KMS-11 (cell line): ENCODE measurements at regions not wholly inside any gene's neighbourhood (a gene's known extent, or its start where the extent isn't known, plus 50 kb on each side); places are given as distances from the start of the nearest gene placed in this dataset.

Experiments used
- H2AFZ ChIP-seq: fragments of 200-600 bp; sonication (generic); 2 replicates; pipeline ENCODE4 v1.6.1; 2016; ENCODE audit warnings: antibody characterized with exemption, mixed run types, low read depth
- H3K27ac ChIP-seq: fragments of 200-600 bp; sonication (generic); 2 replicates; pipeline ENCODE4 v1.6.1; 2016; ENCODE audit warnings: mild to moderate bottlenecking, mixed run types
- H3K27me3 ChIP-seq: fragments of 200-600 bp; sonication (generic); 2 replicates; pipeline ENCODE4 v1.6.1; 2017; ENCODE audit warnings: mild to moderate bottlenecking, low read depth, mixed run types, moderate library complexity; ENCODE audit not compliant: insufficient read depth
- H3K36me3 ChIP-seq: fragments of 200-600 bp; sonication (generic); 2 replicates; pipeline ENCODE4 v1.6.1; 2017; ENCODE audit warnings: mild to moderate bottlenecking, mixed run types; ENCODE audit not compliant: insufficient read depth
- H3K4me1 ChIP-seq: fragments of 200-600 bp; sonication (generic); 2 replicates; pipeline ENCODE4 v1.6.1; 2016; ENCODE audit warnings: mild to moderate bottlenecking, low read depth, mixed run types; ENCODE audit not compliant: poor library complexity, severe bottlenecking
- H3K4me2 ChIP-seq: fragments of 200-600 bp; sonication (generic); 2 replicates; pipeline ENCODE4 v1.7.0; 2016; ENCODE audit warnings: mild to moderate bottlenecking, mixed run types
- H3K4me3 ChIP-seq: fragments of 200-600 bp; sonication (generic); IDR thresholded peaks from 2 replicates; pipeline ENCODE4 v1.6.1; 2017; ENCODE audit warnings: low read depth, low read length, mixed read lengths; ENCODE audit not compliant: insufficient read depth
- H3K79me2 ChIP-seq: fragments of 200-600 bp; sonication (generic); 2 replicates; pipeline ENCODE4 v1.6.1; 2016; ENCODE audit warnings: low read depth, mixed run types; ENCODE audit not compliant: insufficient read depth
- H3K9ac ChIP-seq: fragments of 200-600 bp; sonication (generic); 2 replicates; pipeline ENCODE4 v1.6.1; 2016; ENCODE audit warnings: mild to moderate bottlenecking, mixed run types
- H4K20me1 ChIP-seq: fragments of 200-600 bp; sonication (generic); 2 replicates; pipeline ENCODE4 v1.6.1; 2016; ENCODE audit warnings: mild to moderate bottlenecking, mixed run types; ENCODE audit not compliant: insufficient read depth
- CTCF ChIP-seq: fragments of 200-600 bp; sonication (generic); conservative IDR thresholded peaks from 2 replicates; pipeline ENCODE4 v1.6.1; 2017; ENCODE audit warnings: low read depth, mild to moderate bottlenecking, antibody characterized with exemption, low read length, moderate library complexity, mixed read lengths

- H3K9ac ChIP-seq: no peak overlapping the region
- no peaks in the 10 kb centered on the region for H3K36me3 ChIP-seq
- H2AFZ ChIP-seq: no peak overlapping the region
- H3K27ac ChIP-seq: no peak overlapping the region
- no peak overlapping the region for H3K4me3 ChIP-seq
- H3K27me3 ChIP-seq: no peaks in the 10 kb centered on the region
- H3K4me2 ChIP-seq: no peak overlapping the region
- TF ChIP-seq CTCF: peak; percentile 64
- H3K4me1 ChIP-seq: no peaks in the 10 kb centered on the region
- H3K79me2 ChIP-seq: no peaks in the 10 kb centered on the region
- H4K20me1 ChIP-seq: no peaks in the 10 kb centered on the region
Measured at GRCh38 chr4:78669453-78669852, 106.7 kb upstream of the BMP2K start.

GRCh38 chr4:78671903-78672815, 104.0 kb upstream of the BMP2K start:
- H3K4me3 ChIP-seq: no peak overlapping the region
- H3K27me3 ChIP-seq: no peaks in the 10 kb centered on the region
- H3K27ac ChIP-seq: no peak overlapping the region
- no peak for TF ChIP-seq CTCF
- H3K9ac ChIP-seq: no peak overlapping the region
- H3K4me2 ChIP-seq: no peak overlapping the region
- H3K79me2 ChIP-seq: no peaks in the 10 kb centered on the region
- no peaks in the 10 kb centered on the region for H3K4me1 ChIP-seq
- H2AFZ ChIP-seq: no peak overlapping the region
- no peaks in the 10 kb centered on the region for H3K36me3 ChIP-seq
- no peaks in the 10 kb centered on the region for H4K20me1 ChIP-seq

DNA sequence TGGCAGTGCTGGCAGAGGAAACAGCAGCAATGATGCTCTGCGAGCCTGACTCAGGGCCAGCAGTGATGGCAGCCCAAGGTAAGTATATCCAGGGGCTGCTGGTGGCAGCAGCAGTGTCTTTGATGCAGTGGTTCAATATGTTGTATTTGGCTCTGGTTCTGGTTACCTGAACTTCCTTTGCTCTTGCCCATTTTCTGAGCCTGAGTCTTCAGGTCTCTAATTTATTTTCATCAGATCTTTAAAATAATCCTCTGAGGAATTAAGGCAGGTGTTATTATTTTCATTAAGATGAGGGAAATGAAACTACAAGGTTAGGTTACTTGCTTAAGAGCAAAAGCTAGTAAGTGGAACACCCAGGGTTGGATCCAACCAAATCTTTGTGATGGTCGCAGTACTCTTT, 102.8 kb upstream of the BMP2K start:
- Histone ChIP-seq H4K20me1 (no peaks in the 10 kb centered on the region), H3K4me3 (no peak overlapping the region), H3K27ac (no peak overlapping the region), H3K79me2 (no peaks in the 10 kb centered on the region), H2AFZ (no peak overlapping the region), H3K36me3 (no peaks in the 10 kb centered on the region), H3K4me1 (no peaks in the 10 kb centered on the region), H3K4me2 (no peak overlapping the region), H3K9ac (no peak overlapping the region), H3K27me3 (no peaks in the 10 kb centered on the region)
- TF ChIP-seq CTCF: no peak

- no peak overlapping the region for H3K4me3 ChIP-seq
- no peak overlapping the region for H2AFZ ChIP-seq
- no peak for TF ChIP-seq CTCF
- H3K27ac ChIP-seq: no peak overlapping the region
- H3K4me2 ChIP-seq: no peak overlapping the region
- H3K79me2 ChIP-seq: no peaks in the 10 kb centered on the region
- H3K9ac ChIP-seq: no peak overlapping the region
- no peaks in the 10 kb centered on the region for H3K4me1 ChIP-seq
- H4K20me1 ChIP-seq: no peaks in the 10 kb centered on the region
- no peaks in the 10 kb centered on the region for H3K36me3 ChIP-seq
- H3K27me3 ChIP-seq: no peaks in the 10 kb centered on the region
Measured at GRCh38 chr4:78675325-78675724, 100.8 kb upstream of the BMP2K start.
